ENCODE measurements at regions not wholly inside any gene's neighbourhood (a gene's known extent, or its start where the extent isn't known, plus 50 kb on each side); places are given as distances from the start of the nearest gene placed in this dataset.
"Not testable (repeated sequence)": the region's sequence is repeated elsewhere in the genome, so short reads cannot be mapped to it uniquely, and the experiment has no call there.

GRCh38 chr5:89307972-89308371 lies 425.0 kb upstream of the MEF2C start:
- DNase-seq (ENCODE audit: low read depth) (no peak), FAIRE-seq (no peak)
- no peaks in the 10 kb centered on the region for H3K27me3 ChIP-seq (ENCODE audit: insufficient read depth, low read length)

DNA sequence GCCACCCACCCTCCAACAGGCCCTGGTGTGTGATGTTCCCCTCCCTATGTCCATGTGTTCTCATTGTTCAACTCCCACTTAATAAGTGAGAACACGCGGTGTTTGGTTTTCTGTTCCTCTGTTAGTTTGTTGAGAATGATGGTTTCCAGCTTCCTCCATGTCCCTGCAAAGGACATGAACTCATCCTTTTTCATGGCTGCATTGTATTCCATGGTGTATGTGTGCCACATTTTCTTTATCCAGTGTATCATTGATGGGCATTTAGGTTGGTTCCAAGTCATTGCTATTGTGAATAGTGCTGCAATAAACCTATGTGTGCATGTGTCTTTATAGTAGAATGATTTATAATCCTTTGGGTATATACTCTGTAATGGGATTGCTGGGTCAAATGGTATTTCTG lies 424.2 kb upstream of the MEF2C start:
- not testable (repeated sequence) for H3K79me2 ChIP-seq (ENCODE audit: insufficient read depth, low read length); H3K27ac Mint-ChIP-seq (ENCODE audit: unreplicated experiment); H3K4me1 ChIP-seq (ENCODE audit: insufficient read depth, low read length); H3K4me3 ChIP-seq (ENCODE audit: insufficient read depth, low read depth, low read length); H3K36me3 ChIP-seq (ENCODE audit: insufficient read depth, low read length); H3K27me3 ChIP-seq (ENCODE audit: insufficient read depth, low read length); H3K9me3 Mint-ChIP-seq (ENCODE audit: unreplicated experiment); H3K36me3 Mint-ChIP-seq (ENCODE audit: low read depth, unreplicated experiment); H3K9me3 ChIP-seq (ENCODE audit: insufficient read depth, low read depth, low read length); H3K27me3 Mint-ChIP-seq (ENCODE audit: low read depth, unreplicated experiment); H3K9ac ChIP-seq (ENCODE audit: low read length); FAIRE-seq; H4K20me1 ChIP-seq (ENCODE audit: insufficient read depth, low read length); H3K4me3 Mint-ChIP-seq (ENCODE audit: unreplicated experiment); H3K4me1 Mint-ChIP-seq (ENCODE audit: low read depth, unreplicated experiment); DNase-seq (ENCODE audit: low read depth); H3K4me2 ChIP-seq (ENCODE audit: low read length); H2AFZ ChIP-seq (ENCODE audit: low read depth, low read length); H3K27ac ChIP-seq (ENCODE audit: low read depth, low read length)

More at GRCh38 chr5:89307972-89308371, 425.0 kb upstream of the MEF2C start:
- Histone ChIP-seq H3K79me2 (ENCODE audit: insufficient read depth, low read length) (no peaks in the 10 kb centered on the region), H3K4me2 (ENCODE audit: low read length) (no peak overlapping the region), H4K20me1 (ENCODE audit: insufficient read depth, low read length) (no peaks in the 10 kb centered on the region), H3K9me3 (ENCODE audit: insufficient read depth, low read depth, low read length) (no peaks in the 10 kb centered on the region), H3K36me3 (ENCODE audit: insufficient read depth, low read length) (no peaks in the 10 kb centered on the region), H3K9ac (ENCODE audit: low read length) (no peak overlapping the region), H3K4me3 (ENCODE audit: insufficient read depth, low read depth, low read length) (no peak overlapping the region), H2AFZ (ENCODE audit: low read depth, low read length) (no peak overlapping the region), H3K27ac (ENCODE audit: low read depth, low read length) (no peak overlapping the region), H3K4me1 (ENCODE audit: insufficient read depth, low read length) (peaks cover 2% of the 10 kb centered on the region)
- H3K27me3 Mint-ChIP-seq (ENCODE audit: low read depth, unreplicated experiment), result no peaks in the 10 kb centered on the region
- H3K4me1 Mint-ChIP-seq (ENCODE audit: low read depth, unreplicated experiment), result peaks cover 8% of the 10 kb centered on the region
- no peak for TF ChIP-seq EZH2 (IDR thresholded peaks at IDR 0.05; ENCODE audit: insufficient read depth, low read length)
- TF ChIP-seq, protein P1, sequence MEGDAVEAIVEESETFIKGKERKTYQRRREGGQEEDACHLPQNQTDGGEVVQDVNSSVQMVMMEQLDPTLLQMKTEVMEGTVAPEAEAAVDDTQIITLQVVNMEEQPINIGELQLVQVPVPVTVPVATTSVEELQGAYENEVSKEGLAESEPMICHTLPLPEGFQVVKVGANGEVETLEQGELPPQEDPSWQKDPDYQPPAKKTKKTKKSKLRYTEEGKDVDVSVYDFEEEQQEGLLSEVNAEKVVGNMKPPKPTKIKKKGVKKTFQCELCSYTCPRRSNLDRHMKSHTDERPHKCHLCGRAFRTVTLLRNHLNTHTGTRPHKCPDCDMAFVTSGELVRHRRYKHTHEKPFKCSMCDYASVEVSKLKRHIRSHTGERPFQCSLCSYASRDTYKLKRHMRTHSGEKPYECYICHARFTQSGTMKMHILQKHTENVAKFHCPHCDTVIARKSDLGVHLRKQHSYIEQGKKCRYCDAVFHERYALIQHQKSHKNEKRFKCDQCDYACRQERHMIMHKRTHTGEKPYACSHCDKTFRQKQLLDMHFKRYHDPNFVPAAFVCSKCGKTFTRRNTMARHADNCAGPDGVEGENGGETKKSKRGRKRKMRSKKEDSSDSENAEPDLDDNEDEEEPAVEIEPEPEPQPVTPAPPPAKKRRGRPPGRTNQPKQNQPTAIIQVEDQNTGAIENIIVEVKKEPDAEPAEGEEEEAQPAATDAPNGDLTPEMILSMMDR (IDR thresholded peaks at IDR 0.05; ENCODE audit: insufficient read depth, low read depth, low read length), result no peak
- H3K36me3 Mint-ChIP-seq (ENCODE audit: low read depth, unreplicated experiment), result no peaks in the 10 kb centered on the region
- no peak overlapping the region for H3K27ac Mint-ChIP-seq (ENCODE audit: unreplicated experiment)
- no peak overlapping the region for H3K4me3 Mint-ChIP-seq (ENCODE audit: unreplicated experiment)
- H3K9me3 Mint-ChIP-seq (ENCODE audit: unreplicated experiment), result peaks cover 2% of the 10 kb centered on the region

DNA sequence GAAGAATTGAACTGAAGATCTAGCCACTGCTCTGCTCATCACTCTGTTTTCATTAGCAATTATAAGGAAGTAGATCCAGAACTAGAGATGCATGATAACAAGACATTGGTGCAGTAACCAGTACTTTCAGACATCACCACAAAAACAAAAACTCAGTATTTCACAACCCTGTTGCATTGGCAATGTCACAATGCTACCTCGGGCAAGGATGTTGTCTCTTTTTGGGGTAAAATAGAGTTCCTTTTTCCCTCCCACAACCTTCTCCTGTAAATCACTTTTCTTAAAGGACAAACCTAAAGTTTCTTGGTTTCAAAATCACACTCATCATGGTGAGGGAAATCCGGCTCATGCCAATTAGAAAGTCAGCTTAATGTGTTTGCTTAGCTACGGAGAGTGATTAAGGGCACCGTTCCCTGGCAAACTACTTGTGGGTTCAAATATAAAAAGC lies 420.1 kb upstream of the MEF2C start:
- FAIRE-seq (no peak), DNase-seq (ENCODE audit: low read depth) (no peak)
- H3K4me1 ChIP-seq (ENCODE audit: insufficient read depth, low read length), result no peaks in the 10 kb centered on the region
- H3K27me3 ChIP-seq (ENCODE audit: insufficient read depth, low read length), result no peaks in the 10 kb centered on the region
- H3K9me3 Mint-ChIP-seq (ENCODE audit: unreplicated experiment), result peaks cover 2% of the 10 kb centered on the region
- TF ChIP-seq EZH2 (IDR thresholded peaks at IDR 0.05; ENCODE audit: insufficient read depth, low read length), result no peak
- TF ChIP-seq, protein P1 (IDR thresholded peaks at IDR 0.05; ENCODE audit: insufficient read depth, low read depth, low read length), result no peak
- no peaks in the 10 kb centered on the region for H4K20me1 ChIP-seq (ENCODE audit: insufficient read depth, low read length)
- no peaks in the 10 kb centered on the region for H3K27me3 Mint-ChIP-seq (ENCODE audit: low read depth, unreplicated experiment)
- H3K79me2 ChIP-seq (ENCODE audit: insufficient read depth, low read length), result no peaks in the 10 kb centered on the region
- H3K4me1 Mint-ChIP-seq (ENCODE audit: low read depth, unreplicated experiment), result no peaks in the 10 kb centered on the region
- no peak overlapping the region for H3K27ac ChIP-seq (ENCODE audit: low read depth, low read length)
- H2AFZ ChIP-seq (ENCODE audit: low read depth, low read length), result no peak overlapping the region
- H3K27ac Mint-ChIP-seq (ENCODE audit: unreplicated experiment), result no peak overlapping the region
- no peak overlapping the region for H3K4me3 Mint-ChIP-seq (ENCODE audit: unreplicated experiment)
- H3K4me3 ChIP-seq (ENCODE audit: insufficient read depth, low read depth, low read length), result no peak overlapping the region
- no peaks in the 10 kb centered on the region for H3K9me3 ChIP-seq (ENCODE audit: insufficient read depth, low read depth, low read length)
- H3K9ac ChIP-seq (ENCODE audit: low read length), result no peak overlapping the region
- no peaks in the 10 kb centered on the region for H3K36me3 Mint-ChIP-seq (ENCODE audit: low read depth, unreplicated experiment)
- no peaks in the 10 kb centered on the region for H3K36me3 ChIP-seq (ENCODE audit: insufficient read depth, low read length)
- H3K4me2 ChIP-seq (ENCODE audit: low read length), result no peak overlapping the region
